ENCODE measurements at regions not wholly inside any gene's neighbourhood (a gene's known extent, or its start where the extent isn't known, plus 50 kb on each side); places are given as distances from the start of the nearest gene placed in this dataset.
"Not testable (repeated sequence)": the region's sequence is repeated elsewhere in the genome, so short reads cannot be mapped to it uniquely, and the experiment has no call there.

DNA sequence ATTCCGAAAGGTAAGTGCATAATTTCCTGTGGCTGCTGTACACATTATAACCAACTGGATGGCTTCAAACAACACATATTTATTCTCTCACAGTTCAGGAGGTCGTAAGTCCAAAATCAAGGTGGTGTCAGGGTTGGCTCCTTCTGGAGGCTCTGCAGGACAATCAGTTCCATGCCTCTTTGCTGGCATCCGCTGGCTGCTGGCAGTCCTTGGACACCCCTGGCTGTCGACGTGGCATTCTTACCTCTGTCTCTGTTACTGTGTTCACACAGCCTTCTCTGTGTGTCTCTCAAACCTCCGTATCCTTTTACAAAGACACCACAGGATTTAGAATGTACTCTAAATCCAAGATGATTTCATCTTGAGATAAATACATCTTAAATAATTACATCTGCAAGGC, 398.8 kb upstream of the ATP10A start:
- no peak overlapping the region for H3K4me3 ChIP-seq (ENCODE audit: low read depth, low read length)

DNA sequence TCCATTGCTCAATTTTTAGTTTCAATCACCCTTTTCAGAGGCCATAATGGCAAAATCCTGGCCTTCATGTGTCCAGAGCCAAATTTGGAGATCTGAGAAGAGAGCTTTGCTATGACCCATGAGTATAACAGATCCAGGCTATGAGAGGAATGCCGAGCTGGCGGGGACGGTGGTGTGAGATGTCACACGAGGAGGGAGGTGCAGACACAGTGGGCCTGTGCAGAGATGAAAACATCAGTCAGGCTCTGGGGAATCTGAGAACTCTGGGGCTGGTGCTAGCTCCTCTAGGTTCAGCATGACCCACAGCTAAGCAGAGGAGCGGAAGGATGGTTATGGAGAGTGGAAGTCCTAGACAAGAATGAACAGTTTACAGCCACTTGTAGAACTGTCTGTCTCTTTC, 398.3 kb upstream of the ATP10A start:
- no peak overlapping the region for H3K4me3 ChIP-seq (ENCODE audit: low read depth, low read length)

DNA sequence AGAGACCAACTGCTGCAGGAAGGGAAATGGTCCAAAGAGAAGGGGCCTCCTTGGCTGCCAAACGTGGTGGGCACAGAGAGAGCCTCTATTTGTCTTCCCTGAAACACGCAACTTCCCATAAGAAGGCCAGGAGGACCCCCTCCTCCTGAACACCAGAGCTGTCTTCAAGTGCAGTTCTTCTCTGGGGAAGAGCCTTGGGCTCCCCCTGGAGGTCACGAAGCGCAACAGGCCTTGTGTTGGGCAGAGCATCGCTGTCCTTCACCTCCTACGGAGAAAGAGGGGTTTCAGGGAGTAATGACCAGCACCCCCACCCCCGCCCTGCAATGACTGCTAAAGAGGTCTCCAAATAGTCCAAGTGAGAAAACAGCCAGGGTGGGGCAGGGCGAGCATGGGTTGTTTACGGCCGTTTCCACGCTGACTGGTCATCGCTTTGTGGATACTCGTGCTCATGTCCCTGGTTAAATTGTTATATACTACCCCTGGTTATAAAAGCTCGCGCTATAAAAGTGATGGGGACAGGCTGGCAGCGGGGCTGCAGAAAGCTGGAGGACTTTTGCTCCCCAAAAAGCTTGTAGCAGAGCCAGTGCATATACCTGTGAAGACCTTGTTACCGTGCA, 397.5 kb upstream of the ATP10A start:
- no peak overlapping the region for H3K4me3 ChIP-seq (ENCODE audit: low read depth, low read length)

DNA sequence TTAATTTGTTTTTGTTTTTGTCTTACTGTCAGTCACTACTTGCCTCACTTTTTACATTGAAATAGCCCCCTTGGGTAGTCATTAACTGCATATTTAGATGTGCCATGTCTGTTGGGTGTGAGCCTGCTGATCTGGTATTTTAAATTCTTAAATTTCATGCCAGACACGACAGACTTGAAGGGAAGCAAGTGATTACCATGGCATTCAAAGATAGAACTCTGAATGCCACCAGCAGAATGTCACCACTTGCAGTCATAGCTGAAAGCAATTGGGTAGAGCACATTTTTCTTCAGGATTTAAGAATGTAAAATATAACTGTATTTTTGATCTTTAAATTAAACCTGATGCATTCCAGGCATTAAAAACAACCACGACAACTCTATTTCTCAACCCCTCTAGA, 396.5 kb upstream of the ATP10A start:
- H3K4me3 ChIP-seq (ENCODE audit: low read depth, low read length) = no peak overlapping the region

DNA sequence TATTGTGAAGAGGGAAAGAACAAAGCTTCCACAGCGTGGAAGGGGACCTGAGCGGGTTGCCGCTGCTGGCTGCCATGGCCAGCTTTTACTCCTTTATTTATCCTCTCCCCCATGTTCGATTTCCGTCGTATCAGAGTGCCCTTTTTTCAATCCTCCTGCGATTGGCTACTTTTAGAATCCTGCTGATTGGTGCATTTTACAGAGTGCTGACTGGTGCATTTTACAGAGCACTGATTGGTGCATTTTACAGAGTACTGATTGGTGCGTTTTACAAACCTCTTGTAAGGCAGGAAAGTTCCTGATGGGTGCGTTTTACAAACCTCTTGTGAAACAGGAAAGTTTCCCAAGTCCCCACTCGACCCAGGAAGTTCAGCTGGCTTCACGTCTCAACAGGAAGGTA, 381.7 kb upstream of the ATP10A start:
- not testable (repeated sequence) for H3K4me3 ChIP-seq (ENCODE audit: low read depth, low read length)

DNA sequence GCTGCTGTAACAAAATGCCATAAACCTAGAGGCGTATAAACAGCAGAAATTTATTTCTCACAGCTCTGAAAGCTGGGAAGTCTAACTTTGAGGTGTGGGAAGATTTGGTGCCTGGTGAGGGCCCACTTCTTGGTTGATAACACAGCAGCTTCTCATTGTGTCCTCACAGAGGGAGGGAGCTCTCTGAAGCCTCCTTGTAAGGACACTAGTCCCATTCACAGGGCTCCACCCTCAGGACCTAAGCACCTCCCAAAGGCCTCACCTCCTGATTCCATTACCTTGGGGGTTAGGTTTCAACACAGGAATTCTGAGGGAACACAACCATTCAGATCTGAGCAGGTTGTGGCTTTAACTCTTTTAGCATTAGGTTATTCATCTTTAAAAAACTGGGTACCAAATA, 380.3 kb upstream of the ATP10A start:
- no peak overlapping the region for H3K4me3 ChIP-seq (ENCODE audit: low read depth, low read length)

DNA sequence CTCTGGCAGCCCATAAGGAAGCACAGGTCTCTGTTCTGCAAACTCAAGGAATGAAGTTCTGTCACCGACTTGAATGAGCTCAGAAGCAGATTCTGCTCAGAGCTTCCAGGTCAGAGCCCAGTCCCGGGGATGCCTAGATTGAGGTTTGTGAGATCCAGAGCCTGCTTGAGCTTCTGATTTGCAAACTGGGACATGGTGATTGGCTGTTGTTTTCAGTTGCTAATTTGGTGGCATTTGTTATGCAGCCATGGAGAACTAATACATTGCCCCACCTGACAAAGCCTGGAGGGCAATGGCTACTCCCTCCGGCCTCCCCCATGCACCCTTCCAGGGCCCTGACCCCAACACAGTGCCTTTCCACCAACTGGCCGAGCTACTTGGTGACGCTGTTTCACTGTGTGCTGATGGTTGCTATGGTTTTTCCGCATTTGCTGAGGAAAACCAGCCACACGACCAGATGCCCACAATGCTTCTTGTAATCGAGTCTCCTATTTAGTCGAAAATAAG, 379.5 kb upstream of the ATP10A start:
- no peak overlapping the region for H3K4me3 ChIP-seq (ENCODE audit: low read depth, low read length)

DNA sequence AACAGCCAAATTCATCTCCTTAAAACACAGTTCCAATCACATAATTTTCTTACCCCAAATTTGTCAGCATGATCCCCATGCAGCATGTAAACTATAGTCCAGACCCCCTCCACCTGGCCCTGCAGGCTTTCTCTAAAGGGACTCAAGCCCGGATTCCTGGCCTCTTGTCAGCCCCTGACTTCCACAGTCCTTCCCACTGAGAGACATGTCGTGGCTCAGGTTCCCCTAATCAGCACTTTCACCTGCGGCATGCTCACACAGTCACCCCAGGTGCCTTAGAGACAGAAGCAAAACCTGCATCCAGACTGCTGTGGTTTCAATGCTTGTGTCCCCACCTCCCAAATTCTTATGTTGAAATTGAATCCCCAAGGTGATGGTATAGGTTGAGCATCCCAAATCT, 372.7 kb upstream of the ATP10A start:
- H3K4me3 ChIP-seq (ENCODE audit: low read depth, low read length) = no peak overlapping the region

DNA sequence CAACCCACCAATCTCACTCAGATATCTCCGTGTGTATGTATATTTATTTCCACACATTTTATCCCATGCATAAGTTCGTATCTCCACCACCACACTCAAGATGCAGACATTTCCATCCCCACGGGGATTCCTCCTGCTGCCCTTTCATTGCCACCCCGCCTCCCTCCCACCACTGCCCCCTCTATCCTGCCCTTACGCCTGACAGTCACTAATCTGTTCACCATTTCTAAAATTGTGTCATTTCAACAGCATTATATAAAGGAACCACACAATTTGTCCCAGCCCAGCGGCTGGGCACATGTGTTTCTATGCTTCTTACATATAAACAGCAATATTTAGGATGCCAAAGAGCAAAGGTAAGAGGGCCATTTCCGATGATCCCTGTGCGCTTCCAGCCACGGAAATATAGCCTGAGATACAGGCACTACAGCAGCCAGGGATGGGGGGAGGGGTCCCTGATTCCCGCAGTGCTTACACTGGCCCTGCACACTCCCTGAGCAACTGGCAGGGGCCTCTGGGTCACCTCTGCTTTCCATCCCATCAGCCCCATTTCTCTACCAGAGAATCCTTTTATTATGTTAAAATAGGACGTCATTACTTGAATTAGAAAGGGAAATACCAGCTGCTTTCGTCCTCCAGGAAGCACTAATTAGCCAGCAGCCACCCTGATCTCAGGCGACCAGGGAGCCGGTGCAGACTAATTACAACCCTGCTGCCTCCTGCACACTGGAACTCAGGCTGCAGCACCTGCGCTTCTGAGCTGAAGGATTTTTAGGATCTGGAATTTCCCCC, 372.0 kb upstream of the ATP10A start:
- H3K4me3 ChIP-seq (ENCODE audit: low read depth, low read length) = no peak overlapping the region

DNA sequence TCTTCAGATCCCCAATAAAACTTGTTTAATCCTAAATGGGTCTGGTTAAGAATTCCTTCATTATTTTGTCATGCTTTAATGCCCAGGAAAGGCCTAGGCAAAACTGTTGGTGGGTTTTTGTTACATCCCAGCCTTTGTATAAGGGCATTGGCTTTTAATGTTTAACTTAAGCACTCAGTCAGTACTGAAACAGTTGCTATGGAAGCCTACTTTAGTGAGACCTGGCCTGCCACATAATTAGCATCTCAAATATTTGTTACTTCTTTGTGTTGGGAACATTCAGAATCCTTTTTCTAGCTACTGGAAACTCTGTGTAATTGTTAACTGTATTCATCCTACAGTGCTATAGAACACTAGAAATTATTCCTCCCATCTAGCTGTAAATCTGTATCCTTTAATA, 369.6 kb upstream of the ATP10A start:
- H3K4me3 ChIP-seq (ENCODE audit: low read depth, low read length) = no peak overlapping the region

DNA sequence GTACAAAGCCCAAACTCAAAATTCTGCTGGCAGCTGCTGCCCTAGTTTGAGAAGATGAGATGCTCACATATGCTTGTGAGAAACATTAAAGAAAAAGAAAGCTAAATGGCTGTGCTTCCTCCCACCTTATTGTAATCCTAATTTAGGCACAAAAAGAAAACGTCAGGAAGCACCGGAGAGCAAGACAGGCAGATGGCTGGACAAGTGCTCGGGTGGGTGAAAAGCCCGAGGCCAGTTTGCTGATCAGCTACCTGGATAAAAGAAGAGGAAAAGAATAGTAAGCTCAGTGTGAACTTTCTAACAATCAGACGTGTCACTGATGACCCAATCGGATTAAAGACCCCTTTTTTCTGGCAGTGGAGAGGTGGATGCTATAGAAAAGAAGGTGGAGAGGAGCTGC, 368.0 kb upstream of the ATP10A start:
- H3K4me3 ChIP-seq (ENCODE audit: low read depth, low read length) = no peak overlapping the region

DNA sequence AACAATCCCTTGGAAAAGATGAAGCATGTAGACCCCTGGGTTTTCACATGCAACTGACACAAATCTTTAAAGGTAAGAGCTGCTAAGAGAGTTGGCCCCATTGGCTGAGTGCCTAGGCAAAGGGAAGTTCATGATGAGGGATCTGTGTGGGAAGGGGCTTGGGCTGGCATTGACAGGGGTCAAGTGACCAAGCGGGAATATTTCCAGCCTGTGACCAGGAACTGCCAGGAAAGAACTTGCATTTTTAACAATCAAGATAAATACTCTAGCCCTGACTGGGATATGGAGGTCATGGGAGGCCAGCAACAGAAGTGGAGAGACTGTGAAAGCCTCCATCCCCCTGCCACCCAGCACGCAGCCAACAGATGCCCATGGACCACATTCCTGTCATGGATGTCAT, 361.1 kb upstream of the ATP10A start:
- H3K4me3 ChIP-seq (ENCODE audit: low read depth, low read length) = no peak overlapping the region

DNA sequence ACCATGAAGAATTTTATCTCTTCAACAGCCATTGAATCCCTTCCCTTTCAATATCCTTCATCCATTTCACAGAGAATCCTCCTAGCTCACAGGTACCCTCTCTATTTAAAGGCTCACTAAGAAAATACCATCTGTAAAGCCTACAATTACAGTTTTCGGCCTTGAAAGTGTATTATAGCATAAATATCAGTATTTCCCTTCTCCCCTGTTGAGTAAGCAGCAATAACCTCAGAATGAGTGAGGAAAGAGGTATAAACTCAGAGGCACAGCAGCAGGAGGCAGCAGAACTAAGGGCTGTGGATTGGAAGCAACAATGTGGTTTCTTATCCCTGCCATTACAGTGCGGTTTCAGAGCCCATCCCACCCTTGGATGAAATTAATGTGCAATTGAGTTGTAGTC, 360.6 kb upstream of the ATP10A start:
- no peak overlapping the region for H3K4me3 ChIP-seq (ENCODE audit: low read depth, low read length)

DNA sequence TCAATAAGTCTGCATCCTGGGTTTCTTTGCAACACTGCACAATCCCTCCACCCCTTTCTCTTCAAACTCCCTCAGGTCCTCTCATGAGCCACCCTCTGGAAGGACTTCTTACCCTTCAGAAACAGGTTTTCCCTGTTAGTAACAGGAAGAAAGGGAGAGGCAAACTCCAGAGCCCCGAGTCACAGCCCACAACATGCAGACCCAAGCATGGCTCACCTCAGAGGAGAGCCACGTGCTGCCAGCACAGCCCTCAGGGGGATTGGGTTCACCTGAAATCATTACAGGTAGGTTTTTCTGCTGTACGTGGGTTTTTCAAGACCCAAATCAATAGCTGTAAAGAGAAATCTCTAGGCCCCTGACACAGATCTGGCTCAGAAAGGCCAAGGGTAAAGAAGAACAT, 359.7 kb upstream of the ATP10A start:
- no peak overlapping the region for H3K4me3 ChIP-seq (ENCODE audit: low read depth, low read length)

DNA sequence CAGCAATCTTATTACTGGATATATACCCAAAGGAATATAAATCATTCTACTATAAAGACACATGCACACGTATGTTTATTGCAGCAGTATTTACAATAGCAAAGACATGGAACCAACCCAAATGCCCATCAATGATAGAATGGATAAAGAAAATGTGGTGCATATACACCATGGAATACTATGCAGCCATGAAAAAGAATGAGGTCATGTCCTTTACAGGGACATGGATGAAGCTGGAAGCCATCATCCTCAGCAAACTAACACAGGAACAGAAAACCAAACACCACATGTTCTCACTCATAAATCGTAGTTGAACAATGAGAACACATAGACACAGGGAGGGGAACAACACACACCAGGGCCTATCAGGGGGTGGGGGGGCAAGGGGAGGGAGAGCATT, 353.9 kb upstream of the ATP10A start:
- not testable (repeated sequence) for H3K4me3 ChIP-seq (ENCODE audit: low read depth, low read length)

DNA sequence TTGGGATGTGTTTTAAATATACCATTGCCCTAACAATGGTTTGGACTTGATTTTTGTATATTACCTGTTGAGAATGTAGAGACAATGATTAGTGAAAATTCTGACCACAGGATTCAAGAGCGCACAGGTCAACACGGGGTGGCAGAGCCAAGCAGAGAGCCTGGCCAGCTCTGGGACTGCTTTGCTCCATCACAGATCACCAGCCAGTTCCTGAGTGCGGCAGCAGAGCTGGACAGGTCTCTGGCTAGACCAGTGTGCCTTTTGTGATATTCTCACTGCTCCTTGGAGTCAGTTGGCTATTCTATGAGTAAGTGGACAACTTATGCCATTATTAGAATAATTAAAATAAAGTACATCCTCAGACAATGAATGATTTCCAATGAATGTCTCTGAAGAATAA, 351.2 kb upstream of the ATP10A start:
- no peak overlapping the region for H3K4me3 ChIP-seq (ENCODE audit: low read depth, low read length)

DNA sequence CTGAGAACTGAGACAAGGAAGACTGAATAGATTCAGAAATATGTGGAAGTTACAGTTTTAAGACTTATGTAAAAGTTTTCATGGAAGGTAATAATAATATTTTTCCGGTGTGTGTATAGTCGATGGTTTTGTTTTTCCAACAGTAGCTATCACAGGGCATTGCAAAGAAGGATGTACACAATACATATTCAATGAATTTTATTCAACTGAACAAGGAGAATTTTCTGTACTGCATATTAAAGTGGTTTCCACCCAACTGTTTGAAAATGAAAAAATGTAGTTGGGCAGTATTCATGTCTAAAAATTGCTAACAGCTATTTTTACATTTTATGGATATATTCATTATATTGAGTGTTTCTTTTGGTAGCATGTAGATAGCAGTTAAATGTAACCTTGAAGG, 350.3 kb upstream of the ATP10A start:
- no peak overlapping the region for H3K4me3 ChIP-seq (ENCODE audit: low read depth, low read length)

DNA sequence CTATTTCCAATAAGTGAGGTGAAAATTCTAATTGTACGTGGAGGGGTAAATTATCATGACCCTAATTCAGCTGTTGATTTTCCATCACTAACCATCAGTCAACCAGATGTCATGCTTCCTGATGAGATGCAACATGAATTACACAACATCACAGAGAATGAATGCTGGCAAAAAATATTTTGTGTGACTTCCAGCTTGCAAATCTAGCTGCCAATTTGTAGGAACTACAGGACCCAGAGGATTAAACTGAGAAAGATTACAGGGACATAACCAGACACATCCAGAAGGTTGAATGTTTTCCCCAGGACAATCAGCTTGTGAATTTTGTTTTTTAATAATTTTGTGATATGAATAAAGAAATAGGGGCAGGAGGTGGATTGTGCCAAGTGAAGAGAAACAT, 349.0 kb upstream of the ATP10A start:
- H3K4me3 ChIP-seq (ENCODE audit: low read depth, low read length) = no peak overlapping the region

DNA sequence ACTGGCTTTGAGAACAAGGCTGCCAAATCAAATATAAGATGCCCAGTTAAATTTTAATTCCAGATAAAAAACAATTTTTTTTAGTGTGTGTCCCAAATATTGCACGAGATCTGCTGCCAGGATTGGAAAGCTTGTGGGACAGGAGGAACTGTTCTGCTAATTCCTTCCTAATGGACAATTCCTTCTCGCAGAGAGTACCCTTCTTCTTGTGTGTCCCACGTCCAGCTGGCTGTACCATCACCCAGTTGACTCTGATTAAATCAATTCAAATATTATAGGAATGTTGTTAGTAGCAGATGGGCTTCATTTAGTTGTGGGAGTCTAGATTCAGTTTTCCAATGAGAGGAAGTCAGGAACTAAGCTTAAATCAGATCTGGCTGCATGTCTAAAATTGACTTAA, 347.9 kb upstream of the ATP10A start:
- H3K4me3 ChIP-seq (ENCODE audit: low read depth, low read length) = no peak overlapping the region

DNA sequence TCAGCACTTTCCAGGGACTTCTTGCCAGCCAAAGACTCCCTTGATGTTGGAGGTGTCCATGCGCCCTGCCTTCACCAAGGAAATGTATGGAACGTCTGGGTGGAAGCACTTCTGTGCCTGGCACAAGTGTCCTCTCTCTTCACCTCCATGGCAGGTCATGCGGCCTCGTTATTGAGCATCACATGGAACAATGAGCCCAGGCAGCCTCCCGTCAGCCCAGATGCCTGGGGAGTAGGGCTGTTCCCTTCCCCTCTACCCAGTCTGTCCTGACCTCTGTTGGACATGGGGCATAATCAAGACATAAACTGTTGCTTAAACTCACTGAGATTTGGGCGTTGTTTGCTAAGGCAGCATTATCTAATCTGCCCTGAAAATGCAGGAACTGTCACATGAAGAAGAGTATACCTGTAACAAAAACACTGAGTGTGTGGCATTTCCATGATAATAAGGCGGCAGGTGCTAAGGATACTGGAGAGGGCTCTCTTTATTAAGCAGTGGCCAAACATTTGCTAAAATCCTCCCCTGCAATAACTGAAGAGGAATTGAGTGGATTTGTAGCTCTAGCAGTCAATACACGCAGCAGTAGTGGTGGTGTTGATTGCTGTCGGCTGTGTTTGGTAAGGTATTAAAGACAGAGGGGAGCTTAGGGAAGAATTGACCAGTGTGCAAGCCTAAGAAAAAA, 338.2 kb upstream of the ATP10A start:
- no peak overlapping the region for H3K4me3 ChIP-seq (ENCODE audit: low read depth, low read length)

DNA sequence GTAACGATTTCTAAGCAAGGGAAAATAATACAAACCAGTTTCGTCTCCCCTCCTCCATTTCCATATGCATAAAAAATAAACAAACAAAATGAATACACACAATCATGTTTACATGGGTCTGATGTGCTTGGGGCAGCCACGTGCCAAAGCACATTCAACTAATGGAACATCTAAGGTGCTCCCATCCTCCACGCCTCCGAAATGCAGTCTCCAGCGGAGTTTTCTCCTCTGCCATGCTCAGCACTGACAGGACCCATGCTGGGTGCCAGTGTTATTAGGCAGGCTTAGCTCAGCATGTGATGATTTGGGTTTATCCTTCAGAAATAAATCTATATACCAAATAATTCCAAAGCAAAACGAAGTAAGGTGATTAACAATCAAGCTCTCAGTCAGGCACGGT, 337.3 kb upstream of the ATP10A start:
- no peak overlapping the region for H3K4me3 ChIP-seq (ENCODE audit: low read depth, low read length)

DNA sequence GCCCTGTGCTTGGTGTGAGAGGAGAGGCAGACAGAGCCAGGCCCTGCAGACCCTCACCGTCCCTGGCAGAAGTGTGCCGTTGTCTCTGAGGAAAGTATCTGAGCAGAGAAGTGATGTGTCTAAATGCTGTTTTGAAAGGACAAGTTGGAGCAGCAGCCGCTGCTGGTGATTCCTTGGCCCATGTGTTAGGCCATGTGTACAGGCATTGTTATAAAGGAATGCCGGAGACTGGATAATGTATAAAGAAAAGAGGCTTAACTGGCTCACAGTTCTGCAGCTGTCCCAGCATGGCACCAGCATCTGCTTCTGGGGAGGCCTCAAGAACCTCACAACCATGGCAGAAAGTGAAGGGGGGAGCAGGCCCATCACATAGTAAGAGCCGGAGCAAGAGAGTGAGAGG, 334.6 kb upstream of the ATP10A start:
- no peak overlapping the region for H3K4me3 ChIP-seq (ENCODE audit: low read depth, low read length)
